ENCODE measurements at regions not wholly inside any gene's neighbourhood (a gene's known extent, or its start where the extent isn't known, plus 50 kb on each side); places are given as distances from the start of the nearest gene placed in this dataset.

DNA sequence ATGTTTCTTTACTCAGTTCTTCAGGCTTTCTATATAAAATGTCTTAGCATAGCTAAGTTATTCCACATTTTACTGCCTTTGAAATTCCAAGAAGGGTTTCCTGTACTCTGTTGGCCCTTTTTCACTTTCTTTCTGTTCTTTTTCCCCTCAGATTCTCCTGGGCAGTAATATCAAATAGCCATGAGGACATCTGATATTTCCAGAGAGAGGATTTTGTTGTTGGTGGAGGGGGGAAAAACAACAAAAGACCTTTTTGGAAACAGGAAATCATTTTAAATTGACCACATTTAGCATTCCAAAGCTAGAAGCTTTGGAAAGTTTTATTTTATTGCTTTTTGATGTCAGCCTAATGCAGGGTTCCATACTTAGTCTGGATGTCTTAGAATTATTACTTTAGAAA is 445.4 kb downstream of the GJA1 start:
- no peaks in the 10 kb centered on the region for H3K27me3 ChIP-seq
- no peak overlapping the region for H3K4me3 ChIP-seq
- H3K4me1 ChIP-seq = peaks cover 0 to 13% (median 5%) of the 10 kb centered on the region in 9 donors
- TF ChIP-seq, protein P1, sequence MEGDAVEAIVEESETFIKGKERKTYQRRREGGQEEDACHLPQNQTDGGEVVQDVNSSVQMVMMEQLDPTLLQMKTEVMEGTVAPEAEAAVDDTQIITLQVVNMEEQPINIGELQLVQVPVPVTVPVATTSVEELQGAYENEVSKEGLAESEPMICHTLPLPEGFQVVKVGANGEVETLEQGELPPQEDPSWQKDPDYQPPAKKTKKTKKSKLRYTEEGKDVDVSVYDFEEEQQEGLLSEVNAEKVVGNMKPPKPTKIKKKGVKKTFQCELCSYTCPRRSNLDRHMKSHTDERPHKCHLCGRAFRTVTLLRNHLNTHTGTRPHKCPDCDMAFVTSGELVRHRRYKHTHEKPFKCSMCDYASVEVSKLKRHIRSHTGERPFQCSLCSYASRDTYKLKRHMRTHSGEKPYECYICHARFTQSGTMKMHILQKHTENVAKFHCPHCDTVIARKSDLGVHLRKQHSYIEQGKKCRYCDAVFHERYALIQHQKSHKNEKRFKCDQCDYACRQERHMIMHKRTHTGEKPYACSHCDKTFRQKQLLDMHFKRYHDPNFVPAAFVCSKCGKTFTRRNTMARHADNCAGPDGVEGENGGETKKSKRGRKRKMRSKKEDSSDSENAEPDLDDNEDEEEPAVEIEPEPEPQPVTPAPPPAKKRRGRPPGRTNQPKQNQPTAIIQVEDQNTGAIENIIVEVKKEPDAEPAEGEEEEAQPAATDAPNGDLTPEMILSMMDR (IDR thresholded peaks at IDR 0.05) = no peak
- intact Hi-C loops (cut with DNase I) = no loop called here
- H3K27ac ChIP-seq = no peak overlapping the region
- no peaks in the 10 kb centered on the region for H3K9me3 ChIP-seq
- ATAC-seq (no peak), DNase-seq (no peak)
- no peaks in the 10 kb centered on the region for H3K36me3 ChIP-seq

DNA sequence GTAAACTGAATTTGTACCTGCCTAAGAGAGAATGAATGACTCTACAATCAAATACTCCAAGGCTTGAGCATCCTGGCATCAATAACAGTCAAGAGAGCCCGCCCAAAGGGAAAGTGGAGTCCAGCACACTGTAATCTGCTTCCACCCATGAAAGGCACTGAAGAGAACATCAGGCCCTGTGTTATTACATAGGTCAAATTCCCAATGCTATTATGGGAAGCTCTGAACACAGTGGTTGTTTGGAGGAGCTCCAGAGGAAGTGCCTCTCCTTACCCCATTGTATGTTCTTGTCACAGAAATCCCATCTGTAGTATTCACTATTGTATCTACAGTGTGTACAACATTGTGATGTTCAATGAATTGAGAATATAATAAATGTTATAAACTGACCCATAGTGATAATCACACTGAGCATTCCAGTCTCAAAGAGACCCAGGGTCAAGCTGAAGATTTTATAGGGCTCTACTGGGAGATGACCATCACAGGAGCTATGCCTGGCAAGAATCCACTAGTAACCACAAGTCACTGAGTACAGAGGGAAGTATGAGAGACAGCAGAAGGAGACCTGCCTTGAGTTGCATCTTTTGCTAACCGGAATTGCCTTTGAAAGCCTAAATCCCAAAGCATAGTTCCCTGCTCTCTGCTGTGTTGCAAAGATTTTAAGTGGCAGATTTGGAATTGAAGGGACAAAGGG is 446.7 kb downstream of the GJA1 start:
- peaks cover 0 to 13% (median 5%) of the 10 kb centered on the region in 9 donors for H3K4me1 ChIP-seq
- no peak overlapping the region for H3K4me3 ChIP-seq
- TF ChIP-seq, protein P1 (IDR thresholded peaks at IDR 0.05) = no peak
- no peaks in the 10 kb centered on the region for H3K9me3 ChIP-seq
- intact Hi-C loops (cut with DNase I) = no loop called here
- WGBS, 2 donors = 78 to 88% methylated on average over 2 of the region's 2 CpGs
- DNase-seq = no peak
- H3K27ac ChIP-seq = no peak overlapping the region
- peak in 5 of 8 donors; percentile 30 to 79 (median 42) for ATAC-seq
- no peaks in the 10 kb centered on the region for H3K36me3 ChIP-seq
- no peaks in the 10 kb centered on the region for H3K27me3 ChIP-seq

DNA sequence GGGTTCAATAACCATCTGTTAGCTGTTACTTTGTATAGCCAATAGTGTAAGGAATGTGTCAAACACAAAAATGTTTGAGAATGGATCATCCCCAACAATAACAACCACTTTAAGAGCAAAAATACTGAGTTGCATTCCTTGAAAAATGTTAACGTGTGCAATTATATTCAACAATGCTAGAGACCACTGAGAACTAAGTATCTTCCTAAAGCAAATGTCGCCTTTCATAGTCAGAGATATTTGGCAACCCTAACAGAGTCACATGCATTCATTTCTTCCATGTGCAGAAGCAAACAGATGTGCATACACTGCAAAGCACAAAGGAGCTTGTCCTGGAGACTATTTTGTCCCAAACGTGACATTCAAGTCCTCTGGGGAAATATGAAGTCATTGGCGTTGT is 448.6 kb downstream of the GJA1 start:
- ATAC-seq (no peak), DNase-seq (no peak)
- Histone ChIP-seq H3K27ac (no peak overlapping the region), H3K4me1 (peaks cover 0 to 13% (median 5%) of the 10 kb centered on the region in 9 donors), H3K4me3 (no peak overlapping the region), H3K36me3 (no peaks in the 10 kb centered on the region), H3K9me3 (no peaks in the 10 kb centered on the region), H3K27me3 (no peaks in the 10 kb centered on the region)
- 63 to 71% methylated on average over 4 of the region's 4 CpGs for WGBS, 2 donors
- intact Hi-C loops (cut with DNase I) = no loop called here
- TF ChIP-seq, protein P1 (IDR thresholded peaks at IDR 0.05) = no peak

DNA sequence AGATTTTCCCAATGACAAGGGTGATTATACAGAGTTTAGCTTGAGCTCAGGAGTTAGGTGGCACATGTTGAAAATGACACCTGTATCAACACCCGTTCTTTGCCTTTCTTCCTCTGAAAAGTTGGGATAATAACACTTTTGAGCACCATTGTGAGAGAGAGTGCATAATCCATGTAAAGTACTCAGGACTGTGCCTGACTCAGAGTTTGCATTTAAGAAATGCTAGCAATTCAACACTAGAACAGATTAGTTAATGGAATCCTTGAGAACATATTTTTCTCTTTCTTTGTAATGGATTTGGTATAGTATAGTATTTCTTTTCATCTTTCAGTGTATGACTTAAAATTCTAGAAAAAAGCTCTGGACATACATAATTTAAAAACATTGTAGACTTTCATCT is 449.2 kb downstream of the GJA1 start:
- TF ChIP-seq, protein P1 (IDR thresholded peaks at IDR 0.05) = no peak
- intact Hi-C loops (cut with DNase I) = no loop called here
- Histone ChIP-seq H3K9me3 (no peaks in the 10 kb centered on the region), H3K27ac (no peak overlapping the region), H3K36me3 (no peaks in the 10 kb centered on the region), H3K4me3 (no peak overlapping the region), H3K27me3 (no peaks in the 10 kb centered on the region), H3K4me1 (peaks cover 0 to 13% (median 5%) of the 10 kb centered on the region in 9 donors)
- ATAC-seq = no peak
- DNase-seq = no peak
- WGBS, 2 donors = 65 to 78% methylated on average over 1 of the region's 1 CpG

Measured in heart right ventricle (tissue), 16 donors.